K562 (cell line): ENCODE measurements at regions not wholly inside any gene's neighbourhood (a gene's known extent, or its start where the extent isn't known, plus 50 kb on each side); places are given as distances from the start of the nearest gene placed in this dataset.

Experiments used
- ATF4 ChIP-seq: fragments of 450-650 bp; formaldehyde crosslinking; IDR thresholded peaks from 2 replicates; pipeline ENCODE4 v1.4.0; 2022; ENCODE audit warnings: mild to moderate bottlenecking, moderate library complexity
- ETV6 ChIP-seq, 3 experiments: fragments of 150-350 bp in 1 of 3; sonication (generic) in 1 of 3; formaldehyde crosslinking in 1 of 3; IDR thresholded peaks; 2 replicates each; pipeline versions ENCODE4 v1.6.1 to v1.8.0; 2014 to 2022; ENCODE audit warnings: borderline replicate concordance in 2 of 3, low read depth in 2 of 3, antibody characterized with exemption in 1 of 3, low read length in 1 of 3, mild to moderate bottlenecking in 1 of 3, missing genetic modification reagents in 1 of 3
- MYC ChIP-seq, 2 experiments: fragments of 250-450 bp in 1 of 2; sonication (Bioruptor Pico) in 1 of 2; IDR thresholded peaks; 2 replicates each; pipeline versions ENCODE4 v1.5.1 to v1.6.1; 2012 to 2021; ENCODE audit warnings: low read depth in 2 of 2, borderline replicate concordance in 1 of 2, improper control_type of control experiment in 1 of 2, low read length in 1 of 2, mild to moderate bottlenecking in 1 of 2, moderate library complexity in 1 of 2
- PHB ChIP-seq: fragments of 250-450 bp; sonication (Bioruptor Pico); IDR thresholded peaks from 2 replicates; pipeline ENCODE4 v1.5.0; 2021
- RBBP5 ChIP-seq: fragments of 200-600 bp; sonication (generic); IDR thresholded peaks from 2 replicates; pipeline ENCODE4 v1.6.1; 2012; ENCODE audit warnings: borderline replicate concordance, mild to moderate bottlenecking, low read length, control low read depth, inconsistent platforms; ENCODE audit not compliant: insufficient read depth, poor library complexity, severe bottlenecking
- XRCC4 ChIP-seq: IDR thresholded peaks from one replicate; pipeline ENCODE4 v1.6.1; 2011; ENCODE audit not compliant: insufficient read depth, insufficient read length; ENCODE audit errors: extremely low read depth
- ZNF57 ChIP-seq: fragments of 450-650 bp; formaldehyde crosslinking; IDR thresholded peaks from 2 replicates; pipeline ENCODE4 v1.4.0; 2020; ENCODE audit warnings: mild to moderate bottlenecking, moderate library complexity
- TF ChIP-seq, protein P1 (sequence below): sonication (generic); IDR thresholded peaks from 2 replicates; pipeline ENCODE4 v1.6.1; 2016

- no peak for TF ChIP-seq ETV6 (IDR thresholded peaks at IDR 0.05; ENCODE audit: borderline replicate concordance in 1 of 2, low read depth in 2 of 2, low read length in 1 of 2)
- TF ChIP-seq ETV6 (CRISPR knock-in tag; IDR thresholded peaks at IDR 0.05; ENCODE audit: borderline replicate concordance) = no peak
- TF ChIP-seq ATF4 = no peak
- TF ChIP-seq, protein P1, sequence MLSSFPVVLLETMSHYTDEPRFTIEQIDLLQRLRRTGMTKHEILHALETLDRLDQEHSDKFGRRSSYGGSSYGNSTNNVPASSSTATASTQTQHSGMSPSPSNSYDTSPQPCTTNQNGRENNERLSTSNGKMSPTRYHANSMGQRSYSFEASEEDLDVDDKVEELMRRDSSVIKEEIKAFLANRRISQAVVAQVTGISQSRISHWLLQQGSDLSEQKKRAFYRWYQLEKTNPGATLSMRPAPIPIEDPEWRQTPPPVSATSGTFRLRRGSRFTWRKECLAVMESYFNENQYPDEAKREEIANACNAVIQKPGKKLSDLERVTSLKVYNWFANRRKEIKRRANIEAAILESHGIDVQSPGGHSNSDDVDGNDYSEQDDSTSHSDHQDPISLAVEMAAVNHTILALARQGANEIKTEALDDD = no peak
- no peak for TF ChIP-seq MYC (IDR thresholded peaks at IDR 0.05; ENCODE audit: low read depth, low read length)
- TF ChIP-seq MYC (CRISPR knock-in tag; IDR thresholded peaks at IDR 0.05; ENCODE audit: borderline replicate concordance, low read depth) = no peak
- TF ChIP-seq RBBP5 = no peak
- no peak for TF ChIP-seq PHB (CRISPR knock-in tag)
- TF ChIP-seq XRCC4 = no peak
- no peak for TF ChIP-seq ZNF57 (CRISPR knock-in tag)
Observed at GRCh38 chr2:66790651-66791181, 355.8 kb downstream of the MEIS1 start.
